ENCODE measurements at regions not wholly inside any gene's neighbourhood (a gene's known extent, or its start where the extent isn't known, plus 50 kb on each side); places are given as distances from the start of the nearest gene placed in this dataset.

- Histone ChIP-seq H3K4me2 (ENCODE audit: insufficient read depth, low read length) (no peak overlapping the region), H2AFZ (ENCODE audit: low read depth, low read length) (no peak overlapping the region), H3K9me1 (replicated peaks; ENCODE audit: control insufficient read depth, extremely low read depth, insufficient read depth, low read length) (no peaks in the 10 kb centered on the region), H3K9me3 (replicated peaks; ENCODE audit: control insufficient read depth, insufficient read depth, low read length) (no peaks in the 10 kb centered on the region), H3K27me3 (ENCODE audit: control insufficient read depth in 2 of 2, insufficient read depth in 2 of 2, low read length in 2 of 2) (no peaks in the 10 kb centered on the region), H3K79me2 (ENCODE audit: control insufficient read depth, insufficient read depth, low read length) (no peaks in the 10 kb centered on the region), H3K4me1 (ENCODE audit: control insufficient read depth, extremely low read depth, insufficient read depth, low read length) (no peaks in the 10 kb centered on the region), H3K4me3 (replicated peaks in 1 of 3; ENCODE audit: insufficient read depth in 1 of 3, low read depth in 1 of 3, low read length in 3 of 3) (no peak overlapping the region), H4K20me1 (replicated peaks; ENCODE audit: control insufficient read depth, extremely low read depth, insufficient read depth, low read length) (no peaks in the 10 kb centered on the region), H3K36me3 (ENCODE audit: control insufficient read depth in 2 of 2, extremely low read depth in 1 of 2, insufficient read depth in 2 of 2, low read length in 2 of 2) (no peaks in the 10 kb centered on the region), H3K27ac (ENCODE audit: insufficient read depth, low read depth, low read length) (no peak overlapping the region), H3K9ac (replicated peaks; ENCODE audit: extremely low read depth, insufficient read depth, low read length) (no peak overlapping the region)
- dilution Hi-C loops (cut with MboI; ENCODE audit: extremely low pct_ligation_motif_present, low sequenced_read_pairs) (no loop called here), intact Hi-C loops (cut with micrococcal nuclease) (no loop called here)
- TF ChIP-seq JUN (IDR thresholded peaks at IDR 0.05; ENCODE audit: borderline replicate concordance, insufficient read depth, insufficient read length, low read depth) (no peak), FOS (IDR thresholded peaks at IDR 0.05; ENCODE audit: borderline replicate concordance, insufficient read depth, low read length) (no peak), CTCF (IDR thresholded peaks at IDR 0.05; ENCODE audit: extremely low read depth in 1 of 2, insufficient read depth in 1 of 2, low read depth in 1 of 2, low read length in 2 of 2) (no peak), POLR2AphosphoS5 (IDR thresholded peaks at IDR 0.05; ENCODE audit: insufficient read depth, low read depth, low read length) (no peak), MAX (IDR thresholded peaks at IDR 0.05; ENCODE audit: insufficient read depth, insufficient read length) (no peak), GATA2 (IDR thresholded peaks at IDR 0.05; ENCODE audit: insufficient read depth, insufficient read length, low read depth, low read length) (no peak), POLR2A (IDR thresholded peaks at IDR 0.05; ENCODE audit: low read depth, low read length) (no peak), EZH2 (IDR thresholded peaks at IDR 0.05; ENCODE audit: borderline replicate concordance, low read depth, low read length, severe bottlenecking) (no peak), MYC (IDR thresholded peaks at IDR 0.05; ENCODE audit: low read depth, low read length) (no peak)
- ChIA-PET CTCF (no interaction called here), POLR2A (no interaction called here)
- no peak for FAIRE-seq
- no peak for DNase-seq (ENCODE audit: low read depth, low spot score)
- no TSS peak for BruUV-seq (replicated peaks)
Measured at GRCh38 chrX:44096666-44097065, 123.5 kb upstream of the NDP start.
